NT2/D1 (cell line): ENCODE measurements at regions not wholly inside any gene's neighbourhood (a gene's known extent, or its start where the extent isn't known, plus 50 kb on each side); places are given as distances from the start of the nearest gene placed in this dataset.

Source experiments
- YY1 ChIP-seq: IDR thresholded peaks from 2 replicates; pipeline ENCODE4 v1.6.1; 2011; ENCODE audit not compliant: insufficient read length, insufficient read depth
- ZNF274 ChIP-seq: IDR thresholded peaks from 2 replicates; pipeline ENCODE4 v1.6.1; 2011; ENCODE audit warnings: mild to moderate bottlenecking, low read depth, low read length

DNA sequence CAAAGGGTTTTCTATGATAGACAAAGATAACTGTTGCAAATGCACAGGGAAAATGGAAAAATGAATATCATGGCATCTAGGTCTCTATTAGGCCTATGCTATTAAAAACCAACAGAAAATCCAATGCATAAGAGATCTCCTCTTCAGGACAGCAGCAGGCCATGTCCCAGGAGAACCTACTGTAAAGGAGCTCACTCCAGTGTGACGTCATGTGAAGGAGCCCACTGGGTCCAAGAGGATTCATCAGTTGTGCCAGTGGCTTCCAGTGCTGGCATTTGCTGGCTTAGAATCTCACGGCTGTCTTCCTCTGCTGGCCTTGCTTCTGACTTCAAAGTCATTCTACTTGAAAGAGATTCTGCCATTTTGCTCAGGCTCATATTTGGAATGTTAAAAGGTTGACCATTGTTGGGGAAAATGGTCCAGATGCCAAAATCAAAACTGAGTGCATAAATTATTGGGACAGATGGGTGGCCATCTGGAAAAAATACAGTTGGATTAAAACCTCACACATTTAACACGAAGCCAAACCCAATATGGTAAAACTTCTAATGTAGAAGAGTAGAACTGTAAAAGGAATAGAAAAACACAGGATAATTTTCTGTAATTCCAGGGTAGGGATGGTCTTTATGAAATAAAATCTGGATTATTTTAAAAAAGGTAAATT is 75.4 kb upstream of the ARID2 start:
- TF ChIP-seq YY1 (no peak), ZNF274 (no peak)
